ENCODE measurements at regions not wholly inside any gene's neighbourhood (a gene's known extent, or its start where the extent isn't known, plus 50 kb on each side); places are given as distances from the start of the nearest gene placed in this dataset.

DNA sequence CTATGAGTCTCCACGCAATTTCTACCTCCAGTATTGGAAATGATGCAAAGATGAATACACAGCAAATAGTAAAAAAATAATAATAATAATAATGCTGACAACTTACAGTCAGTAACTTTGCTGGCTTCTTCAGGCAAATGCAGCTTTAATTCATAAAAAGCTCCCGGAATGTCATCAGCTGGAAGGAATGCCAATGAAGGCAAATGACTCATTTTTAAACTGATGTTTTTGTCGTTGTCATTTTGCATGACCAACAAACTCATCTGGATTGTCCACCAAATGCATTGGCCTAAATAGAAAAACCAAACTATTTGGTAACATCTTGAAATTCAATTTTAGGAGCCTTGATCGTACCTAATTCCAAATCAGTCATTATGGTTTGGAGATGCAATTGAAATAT, 217.1 kb downstream of the ALDH8A1 start:
- Mint-ChIP-seq H3K27me3 (no peaks in the 10 kb centered on the region), H3K4me3 (ENCODE audit: low read depth) (no peak overlapping the region), H3K36me3 (ENCODE audit: insufficient read depth) (no peaks in the 10 kb centered on the region), H3K27ac (no peak overlapping the region), H3K4me1 (ENCODE audit: low read depth) (no peaks in the 10 kb centered on the region), H3K9me3 (ENCODE audit: low read depth) (no peaks in the 10 kb centered on the region)
- no peak for DNase-seq (ENCODE audit: low spot score, unreplicated experiment)
- TF ChIP-seq CTCF (IDR thresholded peaks at IDR 0.05; ENCODE audit: unreplicated experiment): no peak

GRCh38 chr6:134731615-134732014, 218.3 kb downstream of the ALDH8A1 start:
- no peak overlapping the region for H3K4me3 Mint-ChIP-seq (ENCODE audit: low read depth)

DNA sequence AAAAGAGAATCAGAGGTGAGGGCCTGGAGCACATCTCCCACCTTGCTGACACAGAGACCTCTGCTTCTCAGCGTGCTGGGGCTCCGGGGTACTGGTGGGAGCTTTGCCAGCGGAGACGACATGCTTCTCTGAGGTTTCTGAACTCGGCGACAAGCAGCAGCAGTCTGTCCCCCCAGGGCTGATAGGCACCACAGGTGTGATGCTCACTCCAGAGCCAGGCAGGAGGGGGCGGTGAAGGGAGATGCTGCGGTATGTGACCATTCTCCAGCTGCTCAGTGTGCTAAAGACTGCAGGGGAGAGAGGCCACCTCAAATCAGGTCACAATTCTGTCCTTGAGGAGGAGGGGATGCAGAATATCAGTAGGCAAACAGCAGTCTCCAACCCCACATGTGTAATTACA, 219.9 kb downstream of the ALDH8A1 start:
- H3K4me3 Mint-ChIP-seq (ENCODE audit: low read depth): no peak overlapping the region
- H3K9me3 Mint-ChIP-seq (ENCODE audit: low read depth): no peaks in the 10 kb centered on the region
- no peak for TF ChIP-seq CTCF (IDR thresholded peaks at IDR 0.05; ENCODE audit: unreplicated experiment)
- H3K4me1 Mint-ChIP-seq (ENCODE audit: low read depth): no peaks in the 10 kb centered on the region
- H3K36me3 Mint-ChIP-seq (ENCODE audit: insufficient read depth): no peaks in the 10 kb centered on the region
- no peak for DNase-seq (ENCODE audit: low spot score, unreplicated experiment)
- no peak overlapping the region for H3K27ac Mint-ChIP-seq
- H3K27me3 Mint-ChIP-seq: no peaks in the 10 kb centered on the region

More at GRCh38 chr6:134731615-134732014, 218.3 kb downstream of the ALDH8A1 start:
- TF ChIP-seq CTCF (IDR thresholded peaks at IDR 0.05; ENCODE audit: unreplicated experiment): no peak
- no peaks in the 10 kb centered on the region for H3K27me3 Mint-ChIP-seq
- H3K27ac Mint-ChIP-seq: no peak overlapping the region
- no peaks in the 10 kb centered on the region for H3K36me3 Mint-ChIP-seq (ENCODE audit: insufficient read depth)
- no peaks in the 10 kb centered on the region for H3K4me1 Mint-ChIP-seq (ENCODE audit: low read depth)
- no peaks in the 10 kb centered on the region for H3K9me3 Mint-ChIP-seq (ENCODE audit: low read depth)
- no peak for DNase-seq (ENCODE audit: low spot score, unreplicated experiment)

- no peaks in the 10 kb centered on the region for H3K27me3 Mint-ChIP-seq
- H3K4me3 Mint-ChIP-seq (ENCODE audit: low read depth): no peak overlapping the region
- no peak for DNase-seq (ENCODE audit: low spot score, unreplicated experiment)
- no peaks in the 10 kb centered on the region for H3K36me3 Mint-ChIP-seq (ENCODE audit: insufficient read depth)
- H3K4me1 Mint-ChIP-seq (ENCODE audit: low read depth): no peaks in the 10 kb centered on the region
- TF ChIP-seq CTCF (IDR thresholded peaks at IDR 0.05; ENCODE audit: unreplicated experiment): no peak
- no peaks in the 10 kb centered on the region for H3K9me3 Mint-ChIP-seq (ENCODE audit: low read depth)
- H3K27ac Mint-ChIP-seq: no peak overlapping the region
Measured at GRCh38 chr6:134729561-134729960, 220.3 kb downstream of the ALDH8A1 start.

GRCh38 chr6:134727081-134727480, 222.8 kb downstream of the ALDH8A1 start:
- H3K27ac Mint-ChIP-seq: no peak overlapping the region

More at GRCh38 chr6:134727081-134727480, 222.8 kb downstream of the ALDH8A1 start:
- no peak for TF ChIP-seq CTCF (IDR thresholded peaks at IDR 0.05; ENCODE audit: unreplicated experiment)
- no peaks in the 10 kb centered on the region for H3K27me3 Mint-ChIP-seq
- no peak overlapping the region for H3K4me3 Mint-ChIP-seq (ENCODE audit: low read depth)
- H3K36me3 Mint-ChIP-seq (ENCODE audit: insufficient read depth): no peaks in the 10 kb centered on the region
- H3K9me3 Mint-ChIP-seq (ENCODE audit: low read depth): no peaks in the 10 kb centered on the region
- no peak for DNase-seq (ENCODE audit: low spot score, unreplicated experiment)
- no peaks in the 10 kb centered on the region for H3K4me1 Mint-ChIP-seq (ENCODE audit: low read depth)
